Transverse colon (tissue), 4 donors: ENCODE measurements at regions not wholly inside any gene's neighbourhood (a gene's known extent, or its start where the extent isn't known, plus 50 kb on each side); places are given as distances from the start of the nearest gene placed in this dataset.

Experiments
- DNase-seq: peaks from one replicate; pipeline ENCODE4 v3.0.0-alpha.2; 2019
- H3K27ac ChIP-seq, 4 donors: fragments of 200-600 bp; sonication (generic); 2 replicates each; pipeline ENCODE4 v1.5.1; 2016 to 2018; ENCODE audit warnings: inconsistent platforms in 4 of 4
- H3K27me3 ChIP-seq: fragments of 200-600 bp; sonication (generic); 2 replicates; pipeline ENCODE4 v1.5.1; 2017; ENCODE audit warnings: inconsistent platforms
- H3K36me3 ChIP-seq, 4 donors: fragments of 200-600 bp; sonication (generic); 2 replicates each; pipeline ENCODE4 v1.5.1; 2017 to 2019; ENCODE audit warnings: inconsistent platforms in 4 of 4
- H3K4me1 ChIP-seq, 4 donors: fragments of 200-600 bp; sonication (generic); 2 replicates each; pipeline ENCODE4 v1.5.1; 2017 to 2020; ENCODE audit warnings: inconsistent platforms in 4 of 4
- H3K4me3 ChIP-seq, 4 donors: fragments of 200-600 bp; sonication (generic); 1 replicate in 1 of 4; 2 replicates in 3 of 4; pipeline versions ENCODE4 v1.5.1 to v1.6.1; 2017 to 2019; ENCODE audit warnings: inconsistent platforms in 4 of 4
- H3K9me3 ChIP-seq, 2 donors: fragments of 200-600 bp; sonication (generic); 2 replicates each; pipeline ENCODE4 v1.5.1; 2017 to 2019; ENCODE audit warnings: inconsistent platforms in 2 of 2
- CTCF ChIP-seq, 5 experiments: fragments of 200-600 bp in 3 of 5; fragments of 450-650 bp in 2 of 5; sonication (generic) in 3 of 5; IDR thresholded peaks; 1 replicate in 2 of 5; 2 replicates in 3 of 5; pipeline ENCODE4 v1.5.1; 2016 to 2017; ENCODE audit warnings: antibody characterized with exemption in 5 of 5, inconsistent platforms in 3 of 5, mild to moderate bottlenecking in 2 of 5, moderate library complexity in 1 of 5
- EP300 ChIP-seq: sonication (generic); formaldehyde crosslinking; IDR thresholded peaks from one replicate; pipeline ENCODE4 v1.6.1; 2017; ENCODE audit warnings: antibody characterized with exemption, low read depth
- POLR2A ChIP-seq: fragments of 450-650 bp; IDR thresholded peaks from one replicate; pipeline ENCODE4 v1.6.1; 2016; ENCODE audit warnings: antibody characterized with exemption, mild to moderate bottlenecking, moderate library complexity
- POLR2AphosphoS5 ChIP-seq, 3 donors: sonication (generic); formaldehyde crosslinking; IDR thresholded peaks; one replicate each; pipeline ENCODE4 v1.6.1; 2016; ENCODE audit warnings: antibody characterized with exemption in 3 of 3
- WGBS, 2 donors: methylation state at CpG; one replicate each; pipeline ENCODE4 v1.1.5; 2018; ENCODE audit warnings: low coverage in 1 of 2; 5-methylcytosine and 5-hydroxymethylcytosine counted together
- in situ Hi-C, 4 donors: fragments of 200-750 bp; cut with MboI; loops; one replicate each; pipeline versions ENCODE4 v1.15.0 to v1.15.1; 2017; ENCODE audit warnings: low sequenced_read_pairs in 3 of 4, low pct_ligation_motif_present in 1 of 4, low pct_unique_long_range_greater_than_20kb in 1 of 4
- intact Hi-C: fragments of 100-400 bp; cut with DNase I; formaldehyde crosslinking; loops from one replicate; pipeline ENCODE4 v1.15.1; 2023; ENCODE audit warnings: low total_unique reads

DNA sequence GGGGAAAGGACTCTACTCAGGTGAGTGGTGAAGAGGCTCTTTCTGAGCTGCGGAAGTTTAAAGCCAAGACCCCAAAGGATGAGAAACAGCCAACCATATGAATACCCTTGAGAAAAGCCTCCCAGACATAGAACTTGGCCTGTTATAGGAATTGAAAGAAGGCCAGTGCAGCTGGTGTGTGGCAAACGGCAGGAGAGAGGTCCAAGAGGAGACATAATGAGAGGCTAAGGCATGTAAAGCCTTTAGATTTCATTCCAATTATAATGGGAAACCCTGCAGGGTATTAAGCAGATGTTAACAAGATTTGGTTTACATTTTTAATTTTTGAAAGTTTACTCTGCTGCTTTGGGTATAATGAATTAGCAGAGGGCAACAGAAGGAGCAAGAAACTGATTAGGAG, 552.1 kb upstream of the FBXO33 start:
- intact Hi-C loops (no loop called here), in situ Hi-C loops (no loop called here)
- no peaks in the 10 kb centered on the region for H3K4me1 ChIP-seq
- no peak overlapping the region for H3K27ac ChIP-seq
- WGBS, 2 donors = 58 to 70% methylated on average over 2 of the region's 2 CpGs
- DNase-seq = no peak
- TF ChIP-seq POLR2A (no peak), POLR2AphosphoS5 (IDR thresholded peaks at IDR 0.05) (no peak), EP300 (no peak), CTCF (IDR thresholded peaks at IDR 0.05) (no peak)
- H3K27me3 ChIP-seq = no peaks in the 10 kb centered on the region
- no peaks in the 10 kb centered on the region for H3K36me3 ChIP-seq
- no peak overlapping the region for H3K4me3 ChIP-seq
- no peaks in the 10 kb centered on the region for H3K9me3 ChIP-seq

- intact Hi-C loops (no loop called here), in situ Hi-C loops (no loop called here)
- Histone ChIP-seq H3K27ac (no peak overlapping the region), H3K4me1 (no peaks in the 10 kb centered on the region), H3K27me3 (no peaks in the 10 kb centered on the region), H3K36me3 (no peaks in the 10 kb centered on the region), H3K9me3 (no peaks in the 10 kb centered on the region), H3K4me3 (no peak overlapping the region)
- 29 to 32% methylated on average over 3 of the region's 3 CpGs for WGBS, 2 donors
- TF ChIP-seq EP300 = no peak
- no peak for TF ChIP-seq CTCF (IDR thresholded peaks at IDR 0.05)
- TF ChIP-seq POLR2A = no peak
- TF ChIP-seq POLR2AphosphoS5 (IDR thresholded peaks at IDR 0.05) = no peak
- DNase-seq = no peak
These were observed 545.0 kb upstream of the FBXO33 start for GRCh38 chr14:39977198-39977597.

- in situ Hi-C loops = no loop called here
- Histone ChIP-seq H3K36me3 (no peaks in the 10 kb centered on the region), H3K27ac (no peak overlapping the region), H3K9me3 (no peaks in the 10 kb centered on the region), H3K4me3 (no peak overlapping the region), H3K27me3 (no peaks in the 10 kb centered on the region), H3K4me1 (no peaks in the 10 kb centered on the region)
- no peak for DNase-seq
- TF ChIP-seq POLR2AphosphoS5 (IDR thresholded peaks at IDR 0.05) (no peak), EP300 (no peak), CTCF (IDR thresholded peaks at IDR 0.05) (no peak), POLR2A (no peak)
- intact Hi-C loops = no loop called here
- WGBS, 2 donors = 40 to 53% methylated on average over 1 of the region's 1 CpG
These were observed 541.8 kb upstream of the FBXO33 start for GRCh38 chr14:39974036-39974435.

GRCh38 chr14:39972704-39973103, 540.5 kb upstream of the FBXO33 start:
- H3K27me3 ChIP-seq = no peaks in the 10 kb centered on the region
- intact Hi-C loops = no loop called here
- no peaks in the 10 kb centered on the region for H3K36me3 ChIP-seq
- TF ChIP-seq POLR2AphosphoS5 (IDR thresholded peaks at IDR 0.05) = no peak
- TF ChIP-seq CTCF (IDR thresholded peaks at IDR 0.05) = no peak
- H3K4me3 ChIP-seq = no peak overlapping the region
- no peaks in the 10 kb centered on the region for H3K9me3 ChIP-seq
- no peaks in the 10 kb centered on the region for H3K4me1 ChIP-seq
- no peak for DNase-seq
- no peak overlapping the region for H3K27ac ChIP-seq
- in situ Hi-C loops = no loop called here
- WGBS, 2 donors = 81 to 90% methylated on average over 2 of the region's 2 CpGs
